NCI-H460 (cell line): ENCODE measurements at regions not wholly inside any gene's neighbourhood (a gene's known extent, or its start where the extent isn't known, plus 50 kb on each side); places are given as distances from the start of the nearest gene placed in this dataset.
"Not testable (repeated sequence)": the region's sequence is repeated elsewhere in the genome, so short reads cannot be mapped to it uniquely, and the experiment has no call there.

Experiments
- DNase-seq: peaks from one replicate; pipeline ENCODE4 v3.0.0-alpha.2; 2016; ENCODE audit warnings: low read depth; ENCODE audit errors: extremely low read depth

DNA sequence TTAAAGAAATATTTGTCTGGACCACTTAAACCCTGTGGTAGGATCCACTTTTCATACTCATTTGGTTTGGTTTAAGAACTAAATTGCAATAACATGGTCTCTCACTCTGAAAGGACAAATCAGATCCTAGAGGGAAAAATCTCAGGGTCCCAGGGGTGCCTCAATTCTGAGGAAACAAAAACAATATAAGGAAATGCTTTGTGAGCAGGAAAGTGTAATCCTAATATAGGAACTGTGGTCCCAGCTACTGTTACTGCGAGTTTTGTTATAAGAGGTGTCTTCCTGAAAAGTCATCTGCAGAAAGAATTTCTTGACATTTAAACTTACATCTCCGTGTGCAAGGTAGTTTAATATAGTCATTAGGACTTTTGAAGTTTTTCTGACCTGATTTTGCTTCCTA, 420.1 kb upstream of the LCORL start:
- DNase-seq, result no peak

DNA sequence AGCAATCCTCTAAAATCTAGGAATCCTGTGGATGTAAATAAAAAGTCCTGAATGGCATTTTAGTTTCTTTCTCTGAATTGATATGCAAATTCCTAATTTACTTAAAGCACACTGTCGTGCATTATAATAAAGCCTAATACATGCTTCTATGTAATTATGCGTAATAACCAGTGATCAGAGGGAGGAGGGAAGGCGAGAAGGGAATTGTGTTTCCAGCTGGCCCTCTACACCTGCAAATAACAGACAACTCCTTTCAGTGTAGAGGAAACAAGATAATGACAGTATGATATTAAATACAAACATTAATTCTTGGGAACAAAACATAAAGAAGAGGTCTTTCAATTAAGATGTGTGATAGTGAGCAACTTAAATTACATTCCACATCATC, 419.6 kb upstream of the LCORL start:
- no peak for DNase-seq

DNA sequence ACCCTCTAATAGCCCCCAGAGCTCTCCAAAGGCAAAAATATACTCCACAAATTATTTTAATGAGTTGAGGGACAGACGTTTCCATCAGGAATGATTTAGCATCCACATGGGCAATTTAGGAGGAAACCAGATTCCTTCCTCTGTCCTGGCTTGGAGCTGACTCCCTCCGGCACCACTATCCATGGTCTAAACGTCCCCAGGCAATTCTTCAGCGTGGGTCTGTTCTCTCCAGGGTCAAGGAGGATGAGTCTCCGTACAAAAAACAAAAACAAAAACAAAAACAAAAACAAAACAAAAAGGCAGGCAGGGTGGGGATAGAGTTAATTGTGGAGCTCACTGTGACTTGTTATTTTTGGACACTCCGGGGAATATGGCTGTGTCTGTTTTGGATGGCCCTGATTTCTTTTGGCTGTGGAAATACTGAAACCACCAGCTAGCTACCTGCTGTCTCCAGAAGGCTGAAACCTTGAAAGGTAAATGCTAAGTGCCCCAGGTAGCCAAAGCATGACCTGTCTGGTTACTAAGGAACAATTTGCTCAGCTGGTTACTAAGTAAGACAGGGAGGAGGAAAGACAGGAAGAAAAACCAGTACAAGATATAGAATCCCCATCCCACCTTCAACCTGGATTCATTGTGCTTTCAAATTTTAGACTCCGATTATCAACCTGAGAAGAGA, 419.1 kb upstream of the LCORL start:
- DNase-seq, result no peak

DNA sequence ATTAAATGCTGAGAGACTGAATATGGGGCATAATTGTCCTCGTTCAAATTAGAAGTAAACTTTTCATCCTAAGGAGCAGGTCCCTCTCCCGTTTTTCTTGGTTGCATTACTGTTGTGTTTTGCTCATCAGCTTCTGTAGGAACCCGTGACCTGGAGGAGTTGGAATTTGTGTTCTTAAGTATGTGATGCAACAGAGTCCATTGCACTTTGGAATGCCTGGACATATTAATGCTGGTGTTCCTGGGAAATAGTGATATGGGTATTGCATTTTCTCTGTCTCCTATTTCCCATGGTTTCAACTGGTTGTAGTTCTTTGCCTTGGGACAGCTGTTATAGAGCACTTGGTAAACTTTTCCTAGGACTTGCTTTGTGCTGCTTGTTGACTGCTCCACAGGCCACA, 417.8 kb upstream of the LCORL start:
- no peak for DNase-seq

DNA sequence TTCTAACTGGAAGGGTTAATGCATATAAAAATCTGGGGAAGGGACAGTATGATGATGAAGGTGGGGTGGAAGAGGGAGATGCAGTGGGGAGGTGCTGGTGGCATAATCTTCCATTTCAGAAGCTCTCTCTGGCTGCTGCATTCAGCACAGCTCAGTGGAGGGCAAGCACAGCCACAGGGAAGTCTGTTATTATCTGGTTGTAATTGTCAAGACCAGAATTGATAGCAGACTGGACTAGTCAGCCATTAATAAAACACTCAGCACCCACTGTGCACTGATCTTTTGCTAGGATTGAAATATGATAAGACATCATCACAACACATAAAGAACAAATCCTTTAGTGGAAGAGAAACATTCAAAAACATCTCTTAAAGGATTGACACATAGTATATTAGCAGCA, 414.2 kb upstream of the LCORL start:
- no peak for DNase-seq

DNA sequence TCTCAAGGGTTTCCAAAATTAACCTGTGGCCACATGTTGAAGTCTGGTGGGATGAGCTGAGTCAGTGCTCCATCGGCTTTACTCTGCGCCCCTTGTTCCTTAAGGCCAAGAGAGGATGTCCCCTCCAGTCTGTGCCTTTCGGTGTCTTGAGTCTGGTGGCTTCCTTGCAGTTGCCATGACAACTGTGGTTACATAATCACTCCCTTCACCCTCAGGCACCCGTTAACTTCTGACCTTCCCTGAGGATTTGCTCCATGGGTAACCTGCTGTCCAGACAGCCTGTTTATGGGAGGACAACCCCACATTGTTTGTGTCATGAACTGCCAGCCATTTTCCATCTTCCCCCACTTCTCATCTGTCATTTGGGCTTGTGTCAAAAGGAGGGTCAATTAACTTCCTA, 401.1 kb upstream of the LCORL start:
- DNase-seq, result no peak

DNA sequence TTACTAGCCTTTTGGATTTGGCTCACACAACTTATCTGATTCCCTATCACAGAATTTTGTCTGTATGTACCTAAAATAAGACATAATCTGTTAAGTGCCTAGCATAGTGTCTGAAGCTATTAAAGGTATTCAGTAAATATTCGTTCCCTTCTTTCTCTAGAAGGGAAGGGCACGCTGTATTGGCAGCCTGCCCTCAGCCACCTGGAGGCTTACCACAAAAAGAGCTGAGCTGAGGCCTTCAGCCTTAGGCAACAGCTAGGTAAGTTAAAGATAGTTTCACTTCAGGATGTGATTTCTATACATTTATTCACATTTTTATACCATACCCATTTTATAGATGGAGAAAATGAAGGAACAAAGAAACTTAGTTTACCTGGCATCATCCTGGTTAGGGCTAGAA, 400.0 kb upstream of the LCORL start:
- DNase-seq, result no peak

DNA sequence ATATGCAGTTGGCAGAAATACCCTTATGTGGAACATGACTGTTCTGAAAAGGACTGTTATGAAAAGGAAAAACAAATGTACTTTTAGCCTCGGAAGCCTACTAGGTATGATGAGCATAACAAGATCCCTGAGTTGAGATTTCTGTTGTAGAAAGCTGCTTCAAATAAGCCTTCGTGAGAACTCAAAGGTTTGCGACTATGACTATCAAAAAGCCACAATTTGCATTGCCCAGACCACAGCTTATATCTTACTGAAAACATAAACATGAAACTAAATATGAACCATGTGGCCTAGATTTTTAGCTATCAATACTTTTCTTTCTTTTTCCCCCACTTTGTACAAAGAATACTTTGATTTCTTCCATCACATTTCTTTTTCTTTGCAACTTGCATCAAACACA, 398.2 kb upstream of the LCORL start:
- no peak for DNase-seq

DNA sequence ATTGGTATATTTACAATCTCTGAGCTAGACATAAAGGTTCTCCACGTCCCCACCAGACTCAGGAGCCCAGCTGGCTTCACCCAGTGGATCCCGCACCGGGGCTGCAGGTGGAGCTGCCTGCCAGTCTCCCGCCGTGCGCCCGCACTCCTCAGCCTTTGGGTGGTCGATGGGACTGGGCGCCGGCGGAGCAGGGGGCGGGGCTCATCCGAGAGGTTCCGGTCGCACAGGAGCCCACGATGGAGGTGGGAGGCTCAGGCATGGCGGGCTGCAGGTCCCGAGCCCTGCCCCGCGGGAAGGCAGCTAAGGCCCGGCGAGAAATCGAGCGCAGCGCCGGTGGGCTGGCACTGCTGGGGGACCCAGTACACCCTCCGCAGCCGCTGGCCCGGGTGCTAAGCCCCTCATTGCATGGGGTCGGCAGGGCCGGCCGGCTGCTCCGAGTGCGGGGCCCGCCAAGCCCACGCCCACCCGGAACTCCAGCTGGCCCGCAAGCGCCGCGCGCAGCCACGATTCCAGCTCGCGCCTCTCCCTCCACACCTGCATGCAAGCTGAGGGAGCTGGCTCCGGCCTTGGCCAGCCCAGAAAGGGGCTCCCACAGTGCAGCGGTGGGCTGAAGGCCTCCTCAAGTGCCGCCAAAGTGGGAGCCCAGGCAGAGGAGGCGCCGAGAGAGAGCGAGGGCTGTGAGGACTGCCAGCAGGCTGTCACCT, 396.8 kb upstream of the LCORL start:
- not testable (repeated sequence) for DNase-seq

DNA sequence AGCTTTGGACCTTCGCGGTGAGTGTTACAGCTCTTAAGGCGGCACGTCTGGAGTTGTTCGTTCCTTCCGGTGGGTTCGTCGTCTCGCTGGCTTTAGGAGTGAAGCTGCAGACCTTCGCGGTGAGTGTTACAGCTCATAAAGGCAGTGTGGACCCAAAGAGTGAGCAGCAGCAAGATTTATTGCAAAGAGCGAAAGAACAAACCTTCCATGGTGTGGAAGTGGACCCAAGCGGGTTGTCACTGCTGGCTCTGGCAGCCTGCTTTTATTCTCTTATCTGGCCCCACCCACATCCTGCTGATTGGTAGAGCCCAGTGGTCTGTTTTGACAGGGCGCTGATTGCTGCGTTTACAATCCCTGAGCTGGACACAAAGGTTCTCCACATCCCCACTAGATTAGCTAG, 396.1 kb upstream of the LCORL start:
- DNase-seq, result not testable (repeated sequence)

DNA sequence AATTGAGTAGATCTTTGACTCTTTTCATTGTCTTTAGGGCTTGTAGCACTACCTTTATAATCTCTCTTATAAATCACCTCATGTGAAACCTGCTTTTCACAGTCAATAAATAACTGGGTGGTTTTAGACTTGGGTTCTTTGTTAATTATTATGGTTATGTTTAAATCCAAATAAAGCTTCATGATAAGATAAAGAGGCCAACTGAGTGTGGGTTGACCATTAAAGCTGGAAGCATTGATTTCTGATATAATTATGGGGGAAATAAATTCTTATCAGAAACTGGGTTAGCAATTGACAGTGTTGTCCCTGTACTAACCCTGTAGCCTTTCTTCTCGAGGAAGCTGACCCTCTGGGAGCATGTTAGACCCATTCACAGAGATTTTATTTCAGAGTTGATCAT, 384.7 kb upstream of the LCORL start:
- DNase-seq, result no peak

DNA sequence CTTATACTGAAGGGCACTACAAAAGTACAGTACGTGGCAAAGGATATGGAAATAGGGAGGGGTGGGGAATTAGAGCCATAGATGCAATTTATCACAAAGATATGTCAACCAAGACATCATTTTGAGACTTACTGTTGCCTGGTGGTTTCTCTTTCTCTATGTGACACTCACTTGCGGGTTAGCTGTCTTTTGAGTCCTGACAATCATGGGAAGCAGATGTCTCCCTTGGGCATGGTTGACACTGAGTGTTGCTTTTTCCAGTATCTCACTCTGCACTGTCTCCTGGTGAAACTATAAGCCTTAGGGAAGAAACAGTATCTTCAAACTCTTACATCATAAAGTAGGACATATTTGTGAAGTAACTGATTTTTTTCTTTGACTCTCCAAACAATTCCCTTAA, 383.5 kb upstream of the LCORL start:
- DNase-seq, result no peak

DNA sequence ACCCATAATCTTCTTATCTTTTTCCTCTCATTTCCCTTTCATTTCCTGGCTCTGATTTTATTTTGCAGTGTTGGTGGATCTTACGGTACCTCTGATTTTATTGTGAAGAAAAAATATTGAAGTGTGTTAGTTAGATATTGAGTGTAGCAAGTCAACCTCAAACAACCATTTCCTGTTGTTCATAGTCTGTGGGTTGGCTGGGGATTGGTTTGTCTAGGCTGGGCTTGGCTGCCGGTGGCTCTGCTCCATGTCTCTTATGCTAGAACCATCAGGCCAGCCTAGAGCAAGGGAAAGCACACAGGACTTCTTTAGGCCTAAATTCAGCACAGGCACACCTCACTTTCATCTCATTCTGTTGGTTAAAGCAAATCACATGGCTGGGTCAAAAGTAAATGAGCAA, 383.1 kb upstream of the LCORL start:
- no peak for DNase-seq

DNA sequence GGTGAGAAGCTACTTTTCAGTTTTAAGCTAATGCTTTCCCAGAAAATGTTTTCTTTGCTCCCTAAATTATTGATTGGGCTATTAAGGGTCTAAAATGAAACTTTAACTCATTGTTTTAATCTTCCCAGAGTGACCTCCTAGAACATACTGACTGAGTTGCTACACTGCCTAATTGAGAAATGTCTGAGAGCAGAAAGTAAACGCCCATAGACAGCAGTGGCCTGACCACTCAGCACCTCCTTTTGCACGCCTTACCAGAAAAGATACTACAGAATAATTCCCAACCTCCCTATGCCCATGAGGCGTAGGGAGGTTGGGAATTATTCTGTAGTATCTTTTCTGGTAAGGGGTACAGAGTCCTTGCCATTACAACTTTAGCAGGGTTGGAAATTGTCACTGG, 381.8 kb upstream of the LCORL start:
- DNase-seq, result no peak

DNA sequence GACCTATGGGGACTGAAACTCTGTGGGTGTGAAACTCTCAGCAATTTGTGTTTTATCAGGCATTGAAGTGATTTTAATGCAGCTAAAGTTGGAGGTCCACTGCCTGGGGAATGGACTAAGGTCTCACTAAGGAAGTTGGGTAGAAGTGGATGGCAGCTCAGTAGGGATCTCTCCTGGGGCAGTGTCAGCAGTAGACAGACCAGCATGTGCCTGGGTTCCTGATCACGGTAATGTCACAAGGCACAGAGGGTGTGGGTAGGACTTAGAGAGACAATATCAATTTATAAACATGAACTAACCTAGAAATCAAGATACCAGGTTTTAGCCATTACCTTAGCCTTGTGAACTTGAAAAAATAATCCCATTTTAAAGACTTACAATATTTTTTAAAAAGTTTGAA, 380.3 kb upstream of the LCORL start:
- no peak for DNase-seq

DNA sequence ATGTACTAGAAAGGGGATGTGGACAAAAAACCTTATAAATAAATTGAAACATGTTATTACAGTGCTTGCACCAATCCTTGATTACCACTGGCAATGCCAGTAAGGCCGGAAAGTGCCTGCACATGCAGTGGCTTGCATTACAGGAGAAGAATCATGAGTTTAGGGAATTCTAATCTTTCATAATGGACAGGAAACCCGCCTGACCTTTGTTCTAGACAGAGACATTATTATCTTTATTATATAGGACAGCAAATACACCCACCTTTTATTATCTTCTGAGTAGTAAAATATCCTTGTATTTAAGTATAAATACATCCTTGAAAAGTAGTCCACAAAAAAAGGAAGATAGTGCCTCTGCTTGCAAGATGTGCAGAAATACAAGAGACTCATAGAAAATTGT, 379.9 kb upstream of the LCORL start:
- no peak for DNase-seq

DNA sequence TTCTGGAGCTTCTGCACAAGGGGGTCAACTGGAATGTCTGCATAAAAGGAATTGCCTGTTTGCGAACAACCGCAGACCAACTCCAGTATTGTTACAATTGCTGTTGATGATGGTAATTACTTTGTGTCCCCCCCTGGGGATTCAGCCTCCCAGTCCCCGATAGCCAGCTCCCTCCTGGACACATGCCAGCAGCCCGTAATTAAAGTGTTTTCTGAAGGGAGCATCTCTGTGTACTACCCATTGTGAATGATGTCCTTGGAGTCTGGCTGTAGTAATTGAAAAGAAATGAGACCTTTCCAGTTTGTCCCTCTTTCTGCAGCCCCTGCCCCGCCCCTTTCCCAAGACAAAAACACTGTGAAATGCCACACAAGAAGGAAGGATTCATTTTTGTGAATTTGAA, 377.1 kb upstream of the LCORL start:
- DNase-seq, result no peak

DNA sequence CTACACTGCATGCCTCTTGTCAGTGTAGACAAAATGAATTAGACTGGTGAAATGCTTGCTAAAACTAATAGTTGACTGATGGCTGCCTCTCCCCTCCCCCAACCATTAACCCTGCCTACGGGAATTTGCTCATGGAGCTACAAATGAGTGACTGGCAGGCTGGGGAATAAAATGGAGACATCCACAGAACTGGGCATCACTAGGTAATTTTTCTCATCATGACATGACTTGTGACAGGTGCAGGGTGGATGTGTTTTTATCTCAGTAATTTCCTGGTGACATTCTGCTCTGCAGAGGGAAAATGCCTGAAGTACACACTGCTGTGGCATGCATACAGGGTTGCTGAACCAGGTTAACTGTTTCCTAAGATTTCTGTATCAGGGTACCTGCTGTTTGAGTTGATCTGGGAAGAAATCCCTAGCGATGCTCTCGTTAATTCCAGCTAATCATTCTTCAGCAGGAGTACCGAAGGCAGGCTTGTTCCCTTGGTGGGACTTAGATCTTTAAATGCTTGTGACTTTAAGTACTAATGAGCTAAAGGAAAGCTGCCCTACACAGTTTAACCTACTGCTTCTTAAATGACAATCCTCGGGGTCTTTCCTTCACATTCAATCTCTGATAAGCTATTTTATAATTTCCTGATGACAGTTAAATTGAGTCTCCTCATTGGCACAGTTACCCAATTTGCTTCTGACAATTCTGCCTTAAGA, 376.3 kb upstream of the LCORL start:
- DNase-seq, result no peak

DNA sequence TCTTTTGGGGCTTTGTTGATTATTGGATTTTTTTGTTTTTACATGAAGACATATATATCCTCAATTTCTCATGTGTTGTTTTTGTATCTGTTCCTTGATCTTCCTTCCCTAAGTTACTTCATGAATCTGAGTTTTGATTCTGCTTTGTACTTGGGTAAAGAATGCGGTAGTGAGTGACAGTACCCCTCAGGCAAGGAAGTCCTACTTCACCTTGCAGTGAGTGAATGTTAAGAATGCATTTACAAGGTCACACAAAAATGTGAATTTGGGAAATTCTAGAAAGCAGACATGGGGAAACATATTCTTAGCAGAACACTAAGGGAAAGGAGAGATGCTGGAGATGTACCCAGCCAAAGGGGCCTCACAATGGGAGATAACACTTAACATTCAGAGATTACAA, 373.1 kb upstream of the LCORL start:
- DNase-seq, result no peak

DNA sequence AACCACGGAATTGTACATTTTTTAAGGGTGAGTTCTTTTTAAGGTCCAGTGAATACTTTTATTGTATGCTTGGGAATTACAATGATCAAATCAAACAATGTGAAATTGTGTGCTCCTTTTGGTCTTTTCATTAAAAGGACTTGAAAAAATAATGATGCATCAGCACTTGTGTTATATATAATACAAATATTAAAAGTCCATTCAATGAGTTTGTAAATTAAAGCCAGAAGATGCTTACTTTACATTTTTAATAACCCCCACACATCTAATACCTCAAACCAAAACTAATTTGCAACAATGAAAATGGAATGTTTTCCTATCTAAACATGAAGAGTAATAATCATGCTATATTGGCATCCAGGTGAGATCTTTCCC, 369.8 kb upstream of the LCORL start:
- no peak for DNase-seq

DNA sequence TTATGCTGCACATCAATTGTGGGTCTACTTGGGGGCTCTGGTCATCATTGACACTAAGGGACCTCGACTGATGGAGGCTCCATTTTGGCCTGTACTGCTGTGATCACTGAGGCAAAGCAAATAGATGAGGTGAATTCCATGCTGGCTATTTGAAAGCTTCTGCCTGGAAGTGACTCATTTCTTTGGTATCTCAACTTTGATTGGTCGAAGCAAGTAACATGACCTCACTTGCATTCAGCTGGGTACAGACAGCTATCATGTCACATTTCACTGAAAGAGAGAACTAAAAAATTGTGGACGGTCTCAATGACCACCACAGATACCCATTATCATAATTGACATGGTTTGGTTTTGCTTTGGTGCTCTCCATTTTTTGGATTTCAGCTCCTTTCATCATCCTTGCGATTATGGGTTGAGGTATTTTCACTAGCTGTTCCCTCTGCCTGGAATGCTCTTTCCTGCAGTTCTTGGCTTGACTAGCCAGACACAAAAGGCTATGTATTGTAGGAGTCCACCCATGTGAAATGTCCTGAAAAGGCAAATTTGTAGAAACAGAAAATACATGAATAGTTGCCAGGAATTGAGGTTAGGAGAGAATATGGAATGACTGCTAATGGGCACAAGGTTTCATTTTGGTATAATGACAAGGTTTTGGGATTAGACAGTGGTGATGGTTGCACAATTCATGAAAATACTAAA, 369.2 kb upstream of the LCORL start:
- no peak for DNase-seq

DNA sequence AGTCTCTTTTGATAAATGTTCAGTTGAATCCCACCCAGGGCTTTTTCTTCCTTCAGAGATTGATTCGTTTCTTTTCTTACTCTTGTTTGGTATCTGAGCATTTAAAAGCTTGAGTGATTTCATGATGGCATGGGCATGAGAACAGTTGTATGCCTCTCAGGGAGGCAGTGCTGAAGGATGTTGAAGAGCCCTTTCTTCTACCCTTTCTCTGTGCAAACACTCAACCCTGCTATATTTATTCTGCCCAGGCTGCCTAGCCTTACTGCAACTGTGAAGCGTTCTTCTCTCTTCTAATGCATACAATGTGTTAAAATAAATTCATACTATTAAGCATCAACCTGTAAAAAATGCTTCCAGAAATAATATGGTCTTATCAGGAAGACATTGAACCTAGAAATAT, 367.6 kb upstream of the LCORL start:
- DNase-seq, result no peak
